22Rv1 (cell line): ENCODE measurements at regions not wholly inside any gene's neighbourhood (a gene's known extent, or its start where the extent isn't known, plus 50 kb on each side); places are given as distances from the start of the nearest gene placed in this dataset.

Source experiments
- ZFX ChIP-seq: fragments of 450-650 bp; IDR thresholded peaks from 2 replicates; pipeline ENCODE4 v1.6.1; 2017; ENCODE audit warnings: antibody characterized with exemption, borderline replicate concordance
- TF ChIP-seq, protein P1 (sequence below): fragments of 450-650 bp; IDR thresholded peaks from 2 replicates; pipeline ENCODE4 v1.5.1; 2017; ENCODE audit warnings: mild to moderate bottlenecking

DNA sequence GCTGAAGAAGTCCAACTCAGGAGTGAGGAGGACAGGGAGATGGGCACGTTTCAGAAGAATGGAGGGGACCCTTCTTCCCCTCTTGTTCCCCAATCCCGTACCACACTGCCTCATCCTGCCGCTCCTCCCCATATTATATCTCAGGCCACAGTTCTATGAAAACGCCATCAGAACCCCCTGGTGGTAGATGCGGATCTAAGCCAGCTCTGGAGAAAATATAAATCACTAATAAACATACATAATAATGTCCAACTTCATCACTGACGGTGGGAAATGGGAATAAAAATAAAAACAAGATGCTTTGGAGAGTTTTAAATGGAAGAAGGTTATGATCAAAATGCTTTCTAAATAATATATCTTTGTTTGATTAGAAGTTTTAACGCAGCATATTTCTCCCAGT lies 400.3 kb downstream of the CADM1 start:
- TF ChIP-seq, protein P1, sequence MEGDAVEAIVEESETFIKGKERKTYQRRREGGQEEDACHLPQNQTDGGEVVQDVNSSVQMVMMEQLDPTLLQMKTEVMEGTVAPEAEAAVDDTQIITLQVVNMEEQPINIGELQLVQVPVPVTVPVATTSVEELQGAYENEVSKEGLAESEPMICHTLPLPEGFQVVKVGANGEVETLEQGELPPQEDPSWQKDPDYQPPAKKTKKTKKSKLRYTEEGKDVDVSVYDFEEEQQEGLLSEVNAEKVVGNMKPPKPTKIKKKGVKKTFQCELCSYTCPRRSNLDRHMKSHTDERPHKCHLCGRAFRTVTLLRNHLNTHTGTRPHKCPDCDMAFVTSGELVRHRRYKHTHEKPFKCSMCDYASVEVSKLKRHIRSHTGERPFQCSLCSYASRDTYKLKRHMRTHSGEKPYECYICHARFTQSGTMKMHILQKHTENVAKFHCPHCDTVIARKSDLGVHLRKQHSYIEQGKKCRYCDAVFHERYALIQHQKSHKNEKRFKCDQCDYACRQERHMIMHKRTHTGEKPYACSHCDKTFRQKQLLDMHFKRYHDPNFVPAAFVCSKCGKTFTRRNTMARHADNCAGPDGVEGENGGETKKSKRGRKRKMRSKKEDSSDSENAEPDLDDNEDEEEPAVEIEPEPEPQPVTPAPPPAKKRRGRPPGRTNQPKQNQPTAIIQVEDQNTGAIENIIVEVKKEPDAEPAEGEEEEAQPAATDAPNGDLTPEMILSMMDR = 0 out of 2 replicates have a peak, but pooled peaks have one; percentile 8
- TF ChIP-seq ZFX = no peak
